ENCODE measurements at regions not wholly inside any gene's neighbourhood (a gene's known extent, or its start where the extent isn't known, plus 50 kb on each side); places are given as distances from the start of the nearest gene placed in this dataset.

DNA sequence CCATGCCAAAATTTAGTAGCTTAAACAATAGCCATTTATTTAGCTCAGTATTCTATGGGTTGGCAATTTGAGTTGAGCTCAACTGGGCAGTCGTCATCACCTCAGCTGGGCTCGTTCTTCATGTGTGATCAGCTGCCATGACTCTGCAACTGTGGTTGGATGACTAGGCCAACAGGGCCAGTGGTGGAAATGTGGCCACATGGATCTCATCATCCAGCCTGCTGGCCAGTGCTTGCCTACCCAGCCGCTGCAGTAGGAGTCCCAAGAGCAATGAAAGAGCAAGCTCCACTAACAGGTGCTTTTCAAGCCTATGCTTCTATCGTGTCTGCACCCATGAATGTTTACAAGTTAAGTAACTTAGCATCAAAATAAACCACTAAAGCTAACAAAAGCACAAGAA is 158.0 kb downstream of the ATPSCKMT start:
- DNase-seq (ENCODE audit: low read depth in 1 of 2, low spot score in 2 of 2) (no peak), FAIRE-seq (no peak)
- Histone ChIP-seq H3K36me3 (ENCODE audit: control insufficient read depth in 2 of 4, insufficient read depth in 4 of 4, low read length in 3 of 4) (no peaks in the 10 kb centered on the region), H2AK5ac (ENCODE audit: low read depth, low read length) (no peak overlapping the region), H2BK5ac (ENCODE audit: low read depth, low read length) (peak overlapping the region; percentile 57; the same call in 1 of the 2 replicates), H3K27ac (ENCODE audit: low read depth, low read length) (no peak overlapping the region), H4K91ac (replicated peaks; ENCODE audit: insufficient read length, low read length) (peak overlapping the region; percentile 99), H3K4ac (replicated peaks; ENCODE audit: insufficient read length, low read depth, low read length) (peak overlapping the region; percentile 91), H3K4me3 (ENCODE audit: extremely low read depth in 1 of 4, insufficient read depth in 2 of 4, low read depth in 3 of 4, low read length in 4 of 4) (no peak overlapping the region), H4K5ac (ENCODE audit: insufficient read length, low read depth, low read length) (peak overlapping the region; percentile 81), H2AFZ (ENCODE audit: low read length) (0 out of 2 replicates have a peak overlapping the region, but pooled peaks have one; percentile 19), H2BK15ac (ENCODE audit: low read length) (peak overlapping the region; percentile 19; the same call in 1 of the 2 replicates), H3K4me1 (replicated peaks in 1 of 4; ENCODE audit: control insufficient read depth in 3 of 4, insufficient read depth in 4 of 4, low read length in 3 of 4) (peaks cover 0 to 3% (median 0%) of the 10 kb centered on the region in 4 experiments; a peak in 3 of 7 replicates), H3K23ac (ENCODE audit: insufficient read length) (no peak overlapping the region), H3K9me3 (ENCODE audit: insufficient read depth in 2 of 2, low read depth in 1 of 2, low read length in 1 of 2) (peaks cover 8 to 11% of the 10 kb centered on the region in 2 experiments; a peak in 2 of 4 replicates), H3K4me2 (ENCODE audit: insufficient read depth in 1 of 2, low read depth in 2 of 2, low read length in 2 of 2) (no peak overlapping the region), H3K79me2 (ENCODE audit: control insufficient read depth in 1 of 2, insufficient read depth in 2 of 2, low read length in 2 of 2) (no peaks in the 10 kb centered on the region), H3K9ac (replicated peaks in 1 of 4; ENCODE audit: extremely low read depth in 1 of 4, low read depth in 3 of 4, low read length in 3 of 4) (no peak overlapping the region), H2BK120ac (replicated peaks; ENCODE audit: low read depth, low read length) (peak overlapping the region; percentile 81), H3K79me1 (ENCODE audit: low read depth, low read length) (no peaks in the 10 kb centered on the region), H4K8ac (ENCODE audit: extremely low read depth, insufficient read depth, low read length) (no peak overlapping the region), H2BK20ac (ENCODE audit: low read length) (peak overlapping the region; percentile 26; the same call in 1 of the 2 replicates), H3K27me3 (replicated peaks in 1 of 4; ENCODE audit: control insufficient read depth in 3 of 4, extremely low read depth in 1 of 4, insufficient read depth in 3 of 4, low read length in 3 of 4) (no peaks in the 10 kb centered on the region), H3K14ac (ENCODE audit: insufficient read length) (no peak overlapping the region), H4K20me1 (replicated peaks in 1 of 2; ENCODE audit: control insufficient read depth in 1 of 2, insufficient read depth in 2 of 2, low read length in 2 of 2) (no peaks in the 10 kb centered on the region), H2BK12ac (ENCODE audit: low read depth, low read length) (peak overlapping the region; percentile 40; the same call in 1 of the 2 replicates), H3K18ac (ENCODE audit: extremely low read depth, low read length) (no peak overlapping the region; the same call in 1 of the 2 replicates), H3K56ac (replicated peaks; ENCODE audit: insufficient read length, low read depth, low read length) (peak overlapping the region; percentile 65), H3K23me2 (ENCODE audit: low read depth, low read length) (no peaks in the 10 kb centered on the region)
- POLR2A ChIA-PET (ENCODE audit: partially characterized antibody): interaction anchor here (0.8 kb wide), 1 partner anchor 11 kb away, joined by 5 read pairs; no protein-coding TSS in a partner anchor
- CTCF ChIA-PET (ENCODE audit: partially characterized antibody): interaction anchor here (1.0 to 2.3 kb wide), 3 partner anchors 11 to 20 kb away, joined by 3 to 8 read pairs (median 3); no protein-coding TSS in a partner anchor
- WGBS, 2 experiments (ENCODE audit: extremely low coverage in 1 of 2, insufficient coverage in 1 of 2, insufficient read length in 1 of 2, insufficient replicate concordance in 2 of 2, low coverage in 1 of 2, low lambda C conversion rate in 2 of 2, missing lambda C conversion rate in 1 of 2): 47% methylated on average over 4 of the region's 4 CpGs; no CpG with 5 or more reads in 1 of the 2 experiments
- peak; percentile 88 for TF ChIP-seq BACH1 (IDR thresholded peaks at IDR 0.05; ENCODE audit: low read length)
- no peak for TF ChIP-seq RNF2 (IDR thresholded peaks at IDR 0.05; ENCODE audit: borderline replicate concordance, low read depth, low read length, missing control alignments, poor library complexity, severe bottlenecking)
- TF ChIP-seq SUZ12 (IDR thresholded peaks at IDR 0.05; ENCODE audit: low read length): no peak
- TF ChIP-seq MAFK (IDR thresholded peaks at IDR 0.05; ENCODE audit: low read depth, low read length): peak; percentile 20; the same call in 1 of the 2 replicates
- TF ChIP-seq, protein P1, sequence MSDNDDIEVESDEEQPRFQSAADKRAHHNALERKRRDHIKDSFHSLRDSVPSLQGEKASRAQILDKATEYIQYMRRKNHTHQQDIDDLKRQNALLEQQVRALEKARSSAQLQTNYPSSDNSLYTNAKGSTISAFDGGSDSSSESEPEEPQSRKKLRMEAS (IDR thresholded peaks at IDR 0.05): peak; percentile 41; the same call in 1 of the 2 replicates
